Panc1 (cell line): ENCODE measurements at regions not wholly inside any gene's neighbourhood (a gene's known extent, or its start where the extent isn't known, plus 50 kb on each side); places are given as distances from the start of the nearest gene placed in this dataset.

ENCODE experiments used
- ATAC-seq: fragments of 200-7000 bp; cut with Tn5 transposase; 2 replicates; pipeline ENCODE4 v1.9.1; 2020; ENCODE audit warnings: mild to moderate bottlenecking, moderate library complexity
- BruUV-seq: library from RNA; stranded (reverse); fragments of 400-500 nt; replicated peaks from 2 replicates; lab custom pipeline; 2021; lab: Mats Ljungman, UMichigan
- CTCF ChIA-PET: fragments of 300-600 bp; sonication (Branson Sonifier 250); formaldehyde crosslinking; loops from one replicate; lab custom pipeline; 2022; ENCODE audit warnings: antibody characterized with exemption; lab: Charles Lee
- POLR2A ChIA-PET: fragments of 300-600 bp; sonication (Branson Sonifier 250); formaldehyde crosslinking; loops from one replicate; lab custom pipeline; 2022; ENCODE audit warnings: antibody characterized with exemption; lab: Charles Lee
- DNase-seq: peaks from one replicate; pipeline ENCODE4 v3.0.0-alpha.2; 2010; ENCODE audit warnings: low read depth, low spot score
- H3K27ac ChIP-seq: 2 replicates; pipeline ENCODE4 v1.5.1; 2011; ENCODE audit warnings: mild to moderate bottlenecking, low read length, inconsistent platforms
- H3K27me3 ChIP-seq: fragments of 200-500 bp; sonication (Bioruptor generic); 2 replicates; pipeline ENCODE4 v1.6.0; 2014; ENCODE audit warnings: low read length, inconsistent platforms; ENCODE audit not compliant: control insufficient read depth, insufficient read depth
- H3K36me3 ChIP-seq: fragments of 200-500 bp; sonication (Bioruptor generic); 2 replicates; pipeline ENCODE4 v1.5.1; 2014; ENCODE audit warnings: inconsistent platforms, mild to moderate bottlenecking, low read length, moderate library complexity; ENCODE audit not compliant: control insufficient read depth, insufficient read depth
- H3K4me1 ChIP-seq: 2 replicates; pipeline ENCODE4 v1.5.1; 2011; ENCODE audit warnings: inconsistent platforms, mild to moderate bottlenecking, low read length, moderate library complexity; ENCODE audit not compliant: control insufficient read depth, insufficient read depth
- H3K4me3 ChIP-seq, 2 experiments: 2 replicates each; pipeline ENCODE4 v1.5.1; 2011 to 2012; ENCODE audit warnings: low read depth in 2 of 2, low read length in 2 of 2, mild to moderate bottlenecking in 2 of 2, inconsistent platforms in 1 of 2, moderate library complexity in 1 of 2
- H3K9me3 ChIP-seq: fragments of 200-500 bp; sonication (Bioruptor generic); 2 replicates; pipeline ENCODE4 v1.5.1; 2014; ENCODE audit warnings: low read depth, mild to moderate bottlenecking, inconsistent platforms, low read length, moderate library complexity; ENCODE audit not compliant: control insufficient read depth, insufficient read depth
- CTCF ChIP-seq: fragments of 450-650 bp; IDR thresholded peaks from 2 replicates; pipeline ENCODE4 v1.5.1; 2017; ENCODE audit warnings: mild to moderate bottlenecking
- POLR2AphosphoS5 ChIP-seq: IDR thresholded peaks from 2 replicates; pipeline ENCODE4 v1.6.1; 2012; ENCODE audit warnings: mild to moderate bottlenecking, low read depth, low read length, moderate library complexity
- REST ChIP-seq, 2 experiments: IDR thresholded peaks; 2 replicates each; pipeline ENCODE4 v1.6.1; 2011 to 2012; ENCODE audit warnings: low read depth in 2 of 2, control low read depth in 1 of 2, low read length in 1 of 2, mild to moderate bottlenecking in 1 of 2, moderate library complexity in 1 of 2; ENCODE audit not compliant: insufficient read depth in 1 of 2
- SIN3A ChIP-seq: IDR thresholded peaks from 2 replicates; pipeline ENCODE4 v1.6.1; 2012; ENCODE audit warnings: low read depth, mild to moderate bottlenecking, low read length, moderate library complexity, borderline replicate concordance; ENCODE audit not compliant: insufficient read depth
- TCF7L2 ChIP-seq: IDR thresholded peaks from 2 replicates; pipeline ENCODE4 v1.6.1; 2011; ENCODE audit warnings: mild to moderate bottlenecking, low read depth, low read length, inconsistent platforms
- in situ Hi-C: cut with HindIII; loops from 2 replicates; pipeline ENCODE4 v1.10.0; 2016; ENCODE audit warnings: low sequenced_read_pairs, low pct_unique_long_range_greater_than_20kb
- intact Hi-C: fragments of 100-400 bp; cut with micrococcal nuclease; formaldehyde crosslinking; loops from one replicate; pipeline ENCODE4 v1.10.0; 2022; ENCODE audit not compliant: unreplicated experiment

- TF ChIP-seq REST (IDR thresholded peaks at IDR 0.05; ENCODE audit: insufficient read depth in 1 of 2, low read depth in 2 of 2, low read length in 1 of 2) (no peak), TCF7L2 (no peak), SIN3A (no peak), CTCF (no peak), POLR2AphosphoS5 (no peak)
- POLR2A ChIA-PET, result no interaction called here
- H3K27ac ChIP-seq, result no peak overlapping the region
- CTCF ChIA-PET, result no interaction called here
- H3K4me3 ChIP-seq, result no peak overlapping the region
- no peaks in the 10 kb centered on the region for H3K27me3 ChIP-seq
- no peaks in the 10 kb centered on the region for H3K9me3 ChIP-seq
- no peaks in the 10 kb centered on the region for H3K4me1 ChIP-seq
- no peak for ATAC-seq
- DNase-seq, result no peak
- H3K36me3 ChIP-seq, result no peaks in the 10 kb centered on the region
- intact Hi-C loops (no loop called here), in situ Hi-C loops (no loop called here)
- BruUV-seq, result no TSS peak
Observed at GRCh38 chr7:97269741-97270140, 152.2 kb downstream of the SDHAF3 start.

GRCh38 chr7:97270280-97270679 lies 152.8 kb downstream of the SDHAF3 start:
- Histone ChIP-seq H3K9me3 (no peaks in the 10 kb centered on the region), H3K27me3 (no peaks in the 10 kb centered on the region), H3K4me1 (no peaks in the 10 kb centered on the region), H3K27ac (no peak overlapping the region), H3K36me3 (no peaks in the 10 kb centered on the region), H3K4me3 (no peak overlapping the region)
- POLR2A ChIA-PET, result no interaction called here
- ATAC-seq (no peak), DNase-seq (no peak)
- in situ Hi-C loops, result no loop called here
- CTCF ChIA-PET, result no interaction called here
- intact Hi-C loops, result no loop called here
- BruUV-seq, result no TSS peak
- no peak for TF ChIP-seq CTCF
- no peak for TF ChIP-seq TCF7L2
- no peak for TF ChIP-seq POLR2AphosphoS5
- no peak for TF ChIP-seq REST (IDR thresholded peaks at IDR 0.05; ENCODE audit: insufficient read depth in 1 of 2, low read depth in 2 of 2, low read length in 1 of 2)
- TF ChIP-seq SIN3A, result no peak
